ENCODE measurements at regions not wholly inside any gene's neighbourhood (a gene's known extent, or its start where the extent isn't known, plus 50 kb on each side); places are given as distances from the start of the nearest gene placed in this dataset.

DNA sequence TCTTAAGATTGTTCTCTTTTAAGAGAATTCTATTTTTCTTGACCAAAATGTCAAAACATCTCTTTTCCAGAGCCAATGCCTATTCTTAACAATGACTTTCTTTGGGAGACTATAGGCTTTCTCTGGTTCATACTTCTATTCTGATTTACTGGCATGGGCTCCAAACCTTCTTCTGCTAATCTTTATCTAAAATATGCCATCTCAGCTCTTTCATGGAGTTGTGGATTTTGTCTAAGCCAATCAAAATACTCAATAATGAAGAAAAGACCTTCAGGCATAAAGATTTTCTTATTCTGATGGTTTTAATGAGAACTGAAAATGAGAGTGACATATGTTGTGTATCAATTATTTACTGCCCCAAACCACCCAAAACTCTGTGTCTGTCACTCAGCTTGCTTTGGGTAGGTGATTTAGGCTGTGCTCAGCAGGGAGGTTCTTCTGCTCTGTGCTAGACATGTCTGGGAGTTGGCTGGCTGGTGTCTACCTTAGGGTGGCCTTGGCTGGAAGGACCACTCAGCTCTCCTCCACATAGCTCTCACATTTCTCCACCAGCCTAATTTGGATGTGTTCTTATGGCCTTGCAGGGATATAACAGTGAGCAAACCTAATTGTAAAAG lies 270.8 kb downstream of the PRDM2 start:
- H3K9me3 Mint-ChIP-seq: peaks cover 20% of the 10 kb centered on the region
- no peak overlapping the region for H3K27ac Mint-ChIP-seq
- no peaks in the 10 kb centered on the region for H3K27me3 Mint-ChIP-seq (ENCODE audit: low read depth)
- no peak overlapping the region for H3K4me3 Mint-ChIP-seq
- H3K36me3 Mint-ChIP-seq (ENCODE audit: low read depth): no peaks in the 10 kb centered on the region
- H3K4me1 Mint-ChIP-seq (ENCODE audit: low read depth): no peaks in the 10 kb centered on the region

DNA sequence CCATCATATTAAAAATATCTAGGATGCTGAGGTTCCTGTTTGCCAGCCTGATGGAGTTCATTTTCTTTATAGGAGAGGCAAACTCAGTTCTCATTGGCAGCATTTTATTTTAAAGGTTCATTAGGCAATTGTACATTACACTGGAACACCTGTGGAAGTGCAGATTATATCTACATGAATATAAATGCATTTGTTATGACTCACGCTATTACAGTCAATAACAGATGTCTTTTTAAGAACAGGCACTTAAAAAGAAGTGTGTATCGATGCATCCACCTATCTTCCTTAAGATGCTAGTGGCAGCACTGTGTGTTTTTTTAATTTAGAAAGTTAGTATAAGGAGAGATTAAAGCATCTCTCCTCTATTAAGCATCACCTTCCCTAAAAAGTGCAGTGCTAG lies 276.5 kb downstream of the PRDM2 start:
- no peak overlapping the region for H3K4me3 Mint-ChIP-seq
- no peaks in the 10 kb centered on the region for H3K4me1 Mint-ChIP-seq (ENCODE audit: low read depth)
- H3K27ac Mint-ChIP-seq: no peak overlapping the region
- peaks cover 4% of the 10 kb centered on the region for H3K9me3 Mint-ChIP-seq
- no peaks in the 10 kb centered on the region for H3K36me3 Mint-ChIP-seq (ENCODE audit: low read depth)
- no peaks in the 10 kb centered on the region for H3K27me3 Mint-ChIP-seq (ENCODE audit: low read depth)

DNA sequence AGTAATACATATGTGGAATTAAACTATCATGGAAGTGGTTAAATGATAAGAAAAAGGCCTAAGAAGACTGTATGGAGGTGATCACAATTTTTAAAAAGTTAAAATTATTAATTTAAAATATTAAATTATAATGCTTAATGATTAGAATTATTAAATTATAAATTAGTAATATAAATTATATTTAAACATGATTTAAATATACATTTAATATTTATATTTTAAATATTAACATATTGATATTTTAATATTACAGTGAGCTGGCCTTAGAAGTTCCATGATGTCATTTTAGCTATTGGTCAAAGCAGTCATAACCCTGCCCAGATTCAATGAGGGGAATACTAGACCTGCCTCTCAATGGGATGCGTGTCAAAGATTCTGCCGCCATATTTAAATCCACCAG lies 281.2 kb downstream of the PRDM2 start:
- Mint-ChIP-seq H3K27me3 (ENCODE audit: low read depth) (no peaks in the 10 kb centered on the region), H3K9me3 (no peaks in the 10 kb centered on the region), H3K4me1 (ENCODE audit: low read depth) (no peaks in the 10 kb centered on the region), H3K36me3 (ENCODE audit: low read depth) (no peaks in the 10 kb centered on the region), H3K27ac (no peak overlapping the region), H3K4me3 (no peak overlapping the region)

DNA sequence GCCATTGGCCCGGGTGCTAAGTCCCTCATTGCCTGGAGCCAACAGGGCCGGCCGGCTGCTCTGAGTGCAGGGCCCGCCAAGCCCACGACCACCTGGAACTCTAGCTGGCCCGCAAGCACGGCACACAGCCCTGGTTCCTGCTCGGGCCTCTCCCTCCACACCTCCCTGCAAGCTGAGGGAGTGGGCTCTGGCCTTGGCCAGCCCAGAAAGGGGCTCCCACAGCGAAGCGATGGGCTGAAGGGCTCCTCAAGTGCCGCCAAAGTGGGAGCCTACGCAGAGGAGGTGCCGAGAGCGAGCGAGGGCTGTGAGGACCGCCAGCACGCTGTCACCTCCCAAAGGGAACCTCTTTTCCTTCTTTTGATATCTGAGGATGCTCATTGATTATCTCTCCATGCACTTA lies 283.4 kb downstream of the PRDM2 start:
- no peak overlapping the region for H3K4me3 Mint-ChIP-seq
- H3K9me3 Mint-ChIP-seq: no peaks in the 10 kb centered on the region
- H3K4me1 Mint-ChIP-seq (ENCODE audit: low read depth): no peaks in the 10 kb centered on the region
- H3K27ac Mint-ChIP-seq: no peak overlapping the region
- peaks cover 6% of the 10 kb centered on the region for H3K27me3 Mint-ChIP-seq (ENCODE audit: low read depth)
- H3K36me3 Mint-ChIP-seq (ENCODE audit: low read depth): no peaks in the 10 kb centered on the region

DNA sequence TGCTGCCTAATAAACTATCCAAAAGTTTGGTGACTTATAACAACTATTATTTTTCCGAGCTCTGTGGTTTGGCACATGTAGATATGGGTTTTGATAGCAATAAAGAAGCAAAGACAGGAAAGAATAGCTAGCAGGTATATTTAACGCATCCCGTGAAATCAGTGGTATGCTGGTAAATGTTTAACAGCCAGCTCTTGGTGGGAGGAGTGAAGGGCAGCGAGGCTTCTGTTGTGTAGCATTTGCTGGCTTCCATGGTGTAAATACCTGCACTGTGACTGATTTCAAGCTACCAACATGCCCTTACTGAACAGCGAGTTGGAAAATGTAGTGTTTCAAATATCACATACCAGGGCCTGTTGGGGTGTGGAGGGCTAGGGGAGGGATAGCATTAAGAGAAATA lies 291.0 kb downstream of the PRDM2 start:
- Mint-ChIP-seq H3K27ac (no peak overlapping the region), H3K4me1 (ENCODE audit: low read depth) (no peaks in the 10 kb centered on the region), H3K27me3 (ENCODE audit: low read depth) (peaks cover 6% of the 10 kb centered on the region)

DNA sequence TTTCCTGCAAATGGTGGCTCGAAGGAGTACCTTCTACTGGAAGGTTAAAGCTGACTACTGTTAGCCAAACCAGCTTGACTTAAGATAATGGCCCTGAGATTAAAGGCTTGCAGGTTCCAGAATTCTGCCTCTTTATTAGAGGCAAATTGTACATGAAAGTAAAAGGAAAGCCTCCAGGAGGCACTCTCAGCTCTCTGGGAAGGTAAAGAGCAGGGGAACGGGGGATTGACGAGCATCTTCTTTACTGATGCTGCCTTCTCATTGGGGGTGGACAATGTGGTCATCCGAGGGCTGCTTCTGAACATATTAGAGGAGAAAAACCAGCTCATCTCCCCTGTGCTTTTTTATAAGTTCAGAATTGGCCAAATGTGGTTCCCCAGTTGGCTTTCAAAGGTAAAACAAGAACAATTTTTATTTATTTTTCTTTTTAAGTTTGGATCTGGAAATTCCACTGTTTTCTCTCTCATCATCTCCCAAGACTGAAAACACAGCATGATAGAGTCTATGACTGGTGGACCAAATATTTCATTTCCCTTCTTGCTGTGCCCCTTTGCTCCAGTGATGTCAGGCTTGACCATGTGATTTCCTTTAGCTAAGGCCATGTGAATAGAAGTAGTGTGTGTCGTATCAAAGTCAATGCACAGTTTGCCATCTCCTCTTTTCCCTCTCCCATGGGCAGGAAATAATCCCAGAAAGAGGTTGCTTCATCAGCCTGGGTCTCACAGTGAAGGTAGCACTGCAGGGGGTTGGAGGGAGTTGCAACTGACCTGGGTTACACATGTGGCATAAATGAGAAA lies 292.7 kb downstream of the PRDM2 start:
- H3K4me3 Mint-ChIP-seq: no peak overlapping the region
- no peaks in the 10 kb centered on the region for H3K4me1 Mint-ChIP-seq (ENCODE audit: low read depth)
- H3K27me3 Mint-ChIP-seq (ENCODE audit: low read depth): peaks cover under 1% of the 10 kb centered on the region
- H3K27ac Mint-ChIP-seq: no peak overlapping the region
- no peaks in the 10 kb centered on the region for H3K36me3 Mint-ChIP-seq (ENCODE audit: low read depth)
- peaks cover 17% of the 10 kb centered on the region for H3K9me3 Mint-ChIP-seq

More for the DNA sequence above, 291.0 kb downstream of the PRDM2 start:
- Mint-ChIP-seq H3K4me3 (no peak overlapping the region), H3K9me3 (peaks cover 7% of the 10 kb centered on the region), H3K36me3 (ENCODE audit: low read depth) (no peaks in the 10 kb centered on the region)

DNA sequence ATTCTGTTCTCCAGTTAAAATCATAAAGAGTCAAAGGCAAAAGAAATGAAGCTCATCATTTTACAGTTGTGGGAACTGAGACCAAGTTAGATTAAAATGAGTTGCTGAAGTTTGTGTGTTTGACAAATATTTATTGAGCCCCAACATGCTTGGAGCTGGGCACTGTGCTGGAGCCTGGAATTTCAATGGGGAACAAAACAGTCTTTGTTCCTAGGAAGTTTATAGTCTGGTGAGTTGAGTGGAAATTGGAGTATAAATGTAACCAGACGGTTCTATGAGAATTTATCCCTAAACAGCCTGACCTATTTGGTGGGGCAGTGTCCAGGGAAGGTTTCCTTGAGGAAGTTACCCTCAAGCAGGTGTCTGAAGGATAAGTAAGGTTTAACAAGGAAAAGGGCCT lies 294.4 kb downstream of the PRDM2 start:
- no peaks in the 10 kb centered on the region for H3K27me3 Mint-ChIP-seq (ENCODE audit: low read depth)

DNA sequence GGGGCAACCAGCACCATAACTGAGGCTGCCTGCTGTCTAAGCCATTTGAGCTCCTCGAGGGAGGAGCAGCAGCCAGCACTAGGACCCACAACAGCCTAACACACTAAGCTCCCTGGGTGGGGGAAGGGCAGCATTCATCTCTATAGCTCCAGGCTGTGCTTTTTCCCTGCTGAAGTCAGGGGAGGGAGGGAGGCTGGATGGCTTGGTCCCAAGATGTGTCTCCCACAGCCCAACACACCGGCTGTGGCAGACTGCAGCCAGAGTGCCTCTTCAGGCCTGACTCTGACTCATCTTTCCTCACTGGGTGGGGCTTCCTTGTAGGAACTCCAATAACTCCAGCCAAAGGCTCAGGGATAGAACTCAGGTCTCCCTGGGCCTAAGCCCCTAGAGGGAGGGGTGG lies 296.3 kb downstream of the PRDM2 start:
- no peak overlapping the region for H3K27ac Mint-ChIP-seq
- H3K36me3 Mint-ChIP-seq (ENCODE audit: low read depth): no peaks in the 10 kb centered on the region
- peaks cover 32% of the 10 kb centered on the region for H3K9me3 Mint-ChIP-seq
- no peak overlapping the region for H3K4me3 Mint-ChIP-seq
- H3K4me1 Mint-ChIP-seq (ENCODE audit: low read depth): no peaks in the 10 kb centered on the region
- H3K27me3 Mint-ChIP-seq (ENCODE audit: low read depth): no peaks in the 10 kb centered on the region

More for the DNA sequence above, 294.4 kb downstream of the PRDM2 start:
- Mint-ChIP-seq H3K27ac (no peak overlapping the region), H3K4me1 (ENCODE audit: low read depth) (no peaks in the 10 kb centered on the region), H3K4me3 (no peak overlapping the region), H3K9me3 (peaks cover 23% of the 10 kb centered on the region), H3K36me3 (ENCODE audit: low read depth) (no peaks in the 10 kb centered on the region)

DNA sequence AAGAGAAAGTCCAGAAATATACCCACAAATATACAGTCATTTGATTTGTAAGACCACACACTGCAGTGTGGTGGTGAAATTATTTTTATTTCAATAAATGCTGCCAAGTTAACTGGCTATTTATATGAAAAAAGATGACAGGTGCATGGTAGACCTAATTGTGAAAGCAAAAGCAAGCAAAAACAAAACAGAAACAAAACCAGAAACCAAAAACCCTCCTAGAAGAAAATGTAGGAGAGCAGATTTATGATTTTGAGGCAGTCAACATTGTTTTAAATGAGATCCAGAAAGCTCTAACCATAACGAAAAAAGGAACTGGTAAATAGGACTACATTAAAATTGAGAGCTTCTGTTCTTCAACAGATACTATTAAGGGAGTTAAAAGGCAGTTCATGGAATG lies 303.6 kb downstream of the PRDM2 start:
- no peak overlapping the region for H3K4me3 Mint-ChIP-seq
- H3K36me3 Mint-ChIP-seq (ENCODE audit: low read depth): no peaks in the 10 kb centered on the region
- H3K27me3 Mint-ChIP-seq (ENCODE audit: low read depth): no peaks in the 10 kb centered on the region
- peaks cover 15% of the 10 kb centered on the region for H3K9me3 Mint-ChIP-seq
- no peaks in the 10 kb centered on the region for H3K4me1 Mint-ChIP-seq (ENCODE audit: low read depth)
- H3K27ac Mint-ChIP-seq: no peak overlapping the region

DNA sequence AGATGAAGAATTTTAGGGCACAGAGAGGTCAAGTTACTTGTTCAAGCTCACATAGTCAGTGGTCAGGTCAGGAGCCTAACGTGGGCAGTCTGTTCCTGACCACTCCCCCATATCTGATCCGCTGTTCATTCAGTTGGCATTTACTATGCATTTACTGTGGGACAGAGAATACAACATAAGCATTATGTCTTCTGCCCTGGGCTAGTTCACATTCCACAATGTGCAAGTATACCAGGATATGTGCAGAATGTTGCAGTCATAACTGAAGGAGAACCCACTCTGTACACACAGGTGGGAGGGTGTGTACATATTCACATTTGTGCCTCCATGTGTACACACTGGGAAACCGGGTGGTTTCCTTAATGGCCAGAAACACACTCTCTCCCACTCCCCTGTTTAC lies 309.6 kb downstream of the PRDM2 start:
- Mint-ChIP-seq H3K4me3 (no peak overlapping the region), H3K9me3 (no peaks in the 10 kb centered on the region), H3K27ac (no peak overlapping the region), H3K4me1 (ENCODE audit: low read depth) (no peaks in the 10 kb centered on the region), H3K36me3 (ENCODE audit: low read depth) (no peaks in the 10 kb centered on the region), H3K27me3 (ENCODE audit: low read depth) (no peaks in the 10 kb centered on the region)

DNA sequence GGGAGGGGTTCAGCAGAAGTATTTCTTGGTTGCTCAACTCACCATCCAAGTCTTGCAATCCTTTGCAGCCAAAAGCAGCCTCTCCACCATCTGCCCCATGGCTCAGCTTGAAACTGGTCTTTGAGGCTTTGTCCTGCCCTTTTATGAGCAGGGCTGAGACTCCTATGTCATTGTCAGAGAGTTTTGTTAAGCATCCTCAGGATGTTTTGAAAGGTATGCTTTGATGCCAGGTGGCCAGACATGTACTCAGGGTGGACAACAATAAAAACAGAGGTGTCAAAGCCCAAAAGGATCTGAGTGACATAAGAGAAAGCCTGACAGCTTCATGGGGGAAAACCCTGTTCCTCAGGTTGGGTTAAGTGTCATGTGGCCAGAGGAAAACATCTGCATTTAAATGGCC lies 310.5 kb downstream of the PRDM2 start:
- H3K4me1 Mint-ChIP-seq (ENCODE audit: low read depth): no peaks in the 10 kb centered on the region
- no peaks in the 10 kb centered on the region for H3K27me3 Mint-ChIP-seq (ENCODE audit: low read depth)
- H3K36me3 Mint-ChIP-seq (ENCODE audit: low read depth): no peaks in the 10 kb centered on the region
- no peak overlapping the region for H3K27ac Mint-ChIP-seq
- H3K4me3 Mint-ChIP-seq: no peak overlapping the region
- H3K9me3 Mint-ChIP-seq: no peaks in the 10 kb centered on the region

DNA sequence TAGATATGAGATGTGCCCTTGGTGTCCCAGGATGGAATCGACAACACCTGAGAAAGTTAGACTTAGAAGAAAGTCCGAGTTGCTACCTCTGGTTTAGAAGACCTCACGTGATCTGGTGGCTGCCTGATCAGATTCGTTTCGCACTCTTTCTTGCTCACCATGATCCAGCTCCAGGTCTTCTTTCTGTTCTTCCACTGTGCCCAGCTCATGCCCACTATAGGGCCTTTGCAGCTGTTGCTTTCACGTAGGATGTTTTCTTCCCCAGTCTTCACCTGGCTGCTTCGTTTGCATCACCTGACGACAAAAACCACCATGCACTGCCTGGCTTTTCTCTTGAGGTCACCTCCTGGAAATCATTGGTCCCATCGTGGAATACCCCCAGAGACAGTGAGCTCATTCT lies 311.1 kb downstream of the PRDM2 start:
- Mint-ChIP-seq H3K36me3 (ENCODE audit: low read depth) (no peaks in the 10 kb centered on the region), H3K4me3 (no peak overlapping the region), H3K27me3 (ENCODE audit: low read depth) (no peaks in the 10 kb centered on the region), H3K27ac (no peak overlapping the region), H3K4me1 (ENCODE audit: low read depth) (no peaks in the 10 kb centered on the region), H3K9me3 (no peaks in the 10 kb centered on the region)

DNA sequence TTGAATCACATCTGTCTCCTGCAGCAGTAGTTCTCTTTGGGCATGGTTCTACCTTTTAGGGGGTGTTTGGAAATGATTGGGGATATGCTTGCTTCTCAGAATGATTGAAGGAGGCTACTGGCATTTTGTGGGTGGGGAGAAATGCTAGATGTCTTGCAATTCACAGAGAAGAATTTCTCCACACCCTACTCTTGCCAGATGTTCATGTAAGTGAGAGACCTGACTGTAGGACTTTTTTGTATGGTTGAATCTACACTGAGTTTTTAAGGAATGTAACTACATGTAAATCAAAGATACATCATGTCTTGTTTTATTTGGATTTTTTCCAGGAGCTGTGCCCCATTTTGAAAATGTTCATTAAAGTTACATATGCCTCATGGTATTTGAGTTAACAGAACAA lies 311.9 kb downstream of the PRDM2 start:
- no peaks in the 10 kb centered on the region for H3K36me3 Mint-ChIP-seq (ENCODE audit: low read depth)
- no peaks in the 10 kb centered on the region for H3K4me1 Mint-ChIP-seq (ENCODE audit: low read depth)
- no peaks in the 10 kb centered on the region for H3K27me3 Mint-ChIP-seq (ENCODE audit: low read depth)
- H3K27ac Mint-ChIP-seq: no peak overlapping the region
- no peaks in the 10 kb centered on the region for H3K9me3 Mint-ChIP-seq
- H3K4me3 Mint-ChIP-seq: no peak overlapping the region

DNA sequence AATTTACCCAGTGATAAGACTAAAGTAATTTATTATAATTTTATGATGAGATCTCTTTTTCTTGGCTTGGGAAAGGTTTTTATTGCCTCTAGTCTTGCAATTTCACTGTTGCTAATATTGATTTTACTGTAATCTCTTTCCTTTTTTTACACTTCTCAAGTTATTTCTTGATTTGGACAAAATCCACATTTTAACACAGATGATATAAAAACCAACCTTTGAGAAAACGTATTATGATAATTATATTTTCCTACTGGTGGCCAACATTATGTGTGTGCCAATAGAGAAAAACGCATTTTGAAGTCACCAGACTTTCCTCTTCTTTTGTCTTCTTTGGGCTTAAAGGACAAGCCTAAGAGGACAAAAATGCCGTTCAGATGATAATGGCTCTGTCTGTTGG lies 314.9 kb downstream of the PRDM2 start:
- no peak overlapping the region for H3K4me3 Mint-ChIP-seq
- H3K27ac Mint-ChIP-seq: no peak overlapping the region
- H3K4me1 Mint-ChIP-seq (ENCODE audit: low read depth): no peaks in the 10 kb centered on the region
- no peaks in the 10 kb centered on the region for H3K36me3 Mint-ChIP-seq (ENCODE audit: low read depth)
- H3K27me3 Mint-ChIP-seq (ENCODE audit: low read depth): peaks cover 5% of the 10 kb centered on the region
- no peaks in the 10 kb centered on the region for H3K9me3 Mint-ChIP-seq

DNA sequence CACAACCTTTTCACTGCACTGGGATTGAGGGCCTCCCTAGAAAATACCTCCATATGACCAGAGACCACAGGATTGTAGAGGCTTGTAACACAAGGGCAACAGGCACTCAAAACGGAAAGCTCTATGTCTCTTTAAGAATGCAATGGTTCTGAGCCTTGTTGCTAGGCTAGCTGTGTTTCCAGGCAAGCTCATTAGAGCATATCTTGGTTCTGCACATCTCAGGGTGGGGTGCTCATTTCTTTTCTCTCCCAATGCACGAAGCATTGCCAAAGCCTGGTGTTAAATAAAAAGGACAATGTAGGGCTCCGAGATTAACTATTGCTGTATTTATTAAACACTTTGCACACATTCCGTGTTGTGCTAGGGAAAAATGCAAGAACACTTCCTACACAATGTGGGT lies 315.9 kb downstream of the PRDM2 start:
- Mint-ChIP-seq H3K36me3 (ENCODE audit: low read depth) (no peaks in the 10 kb centered on the region), H3K27me3 (ENCODE audit: low read depth) (peaks cover 5% of the 10 kb centered on the region), H3K4me3 (no peak overlapping the region), H3K9me3 (no peaks in the 10 kb centered on the region), H3K27ac (no peak overlapping the region), H3K4me1 (ENCODE audit: low read depth) (no peaks in the 10 kb centered on the region)
